ENCODE measurements at regions not wholly inside any gene's neighbourhood (a gene's known extent, or its start where the extent isn't known, plus 50 kb on each side); places are given as distances from the start of the nearest gene placed in this dataset.

DNA sequence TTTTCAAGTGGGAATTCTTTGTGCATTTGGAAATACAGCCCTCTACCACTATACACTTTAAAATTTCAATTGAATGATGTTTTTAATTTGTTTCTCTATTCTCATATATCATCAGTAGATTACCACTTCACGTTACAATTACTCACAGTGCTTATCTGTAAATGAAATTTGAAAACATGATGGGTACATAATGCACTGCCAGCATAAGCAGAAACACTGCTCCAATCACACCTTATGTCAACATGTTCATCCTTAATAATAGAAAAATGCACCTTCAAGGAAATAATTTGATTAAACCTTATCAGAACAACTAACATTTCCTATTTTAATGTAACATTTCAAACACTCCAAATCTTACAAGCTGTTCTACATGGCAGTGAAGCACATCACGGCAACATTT is 718.4 kb downstream of the GBE1 start:
- TF ChIP-seq, protein P1, sequence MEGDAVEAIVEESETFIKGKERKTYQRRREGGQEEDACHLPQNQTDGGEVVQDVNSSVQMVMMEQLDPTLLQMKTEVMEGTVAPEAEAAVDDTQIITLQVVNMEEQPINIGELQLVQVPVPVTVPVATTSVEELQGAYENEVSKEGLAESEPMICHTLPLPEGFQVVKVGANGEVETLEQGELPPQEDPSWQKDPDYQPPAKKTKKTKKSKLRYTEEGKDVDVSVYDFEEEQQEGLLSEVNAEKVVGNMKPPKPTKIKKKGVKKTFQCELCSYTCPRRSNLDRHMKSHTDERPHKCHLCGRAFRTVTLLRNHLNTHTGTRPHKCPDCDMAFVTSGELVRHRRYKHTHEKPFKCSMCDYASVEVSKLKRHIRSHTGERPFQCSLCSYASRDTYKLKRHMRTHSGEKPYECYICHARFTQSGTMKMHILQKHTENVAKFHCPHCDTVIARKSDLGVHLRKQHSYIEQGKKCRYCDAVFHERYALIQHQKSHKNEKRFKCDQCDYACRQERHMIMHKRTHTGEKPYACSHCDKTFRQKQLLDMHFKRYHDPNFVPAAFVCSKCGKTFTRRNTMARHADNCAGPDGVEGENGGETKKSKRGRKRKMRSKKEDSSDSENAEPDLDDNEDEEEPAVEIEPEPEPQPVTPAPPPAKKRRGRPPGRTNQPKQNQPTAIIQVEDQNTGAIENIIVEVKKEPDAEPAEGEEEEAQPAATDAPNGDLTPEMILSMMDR (conservative IDR thresholded peaks at IDR 0.05; ENCODE audit: low read length): no peak
- no peak for TF ChIP-seq EZH2phosphoT487 (IDR thresholded peaks at IDR 0.05; ENCODE audit: borderline replicate concordance, low read depth, low read length)
